GM12878 (cell line): ENCODE measurements at regions not wholly inside any gene's neighbourhood (a gene's known extent, or its start where the extent isn't known, plus 50 kb on each side); places are given as distances from the start of the nearest gene placed in this dataset.

Experiments
- CTCF ChIP-seq, 3 experiments: IDR thresholded peaks in 2 of 3; conservative IDR thresholded peaks in 1 of 3; 2 replicates each; pipeline ENCODE4 v1.5.1; 2011; ENCODE audit warnings: low read depth in 3 of 3, low read length in 3 of 3, mild to moderate bottlenecking in 3 of 3, control low read depth in 2 of 3, moderate library complexity in 2 of 3, inconsistent platforms in 1 of 3, mixed read lengths in 1 of 3; ENCODE audit not compliant: control insufficient read depth in 2 of 3, insufficient read depth in 1 of 3; ENCODE audit errors: extremely low read depth in 1 of 3
- FOS ChIP-seq: IDR thresholded peaks from 3 replicates; pipeline ENCODE4 v1.6.1; 2011; ENCODE audit warnings: borderline replicate concordance; ENCODE audit not compliant: insufficient read length; ENCODE audit errors: extremely low read depth
- FOXK2 ChIP-seq: fragments of 450-650 bp; IDR thresholded peaks from 2 replicates; pipeline ENCODE4 v1.6.1; 2017; ENCODE audit warnings: mild to moderate bottlenecking, moderate library complexity
- IRF3 ChIP-seq: fragments of 450-650 bp; IDR thresholded peaks from 2 replicates; pipeline ENCODE4 v1.6.1; 2014; ENCODE audit warnings: mild to moderate bottlenecking
- MXI1 ChIP-seq: fragments of 150-350 bp; IDR thresholded peaks from 2 replicates; pipeline ENCODE4 v1.6.1; 2011; ENCODE audit warnings: low read depth, mild to moderate bottlenecking, inconsistent platforms, low read length, improper control_type of control experiment
- NFIC ChIP-seq: IDR thresholded peaks from 2 replicates; pipeline ENCODE4 v1.6.1; 2012; ENCODE audit warnings: low read depth, mild to moderate bottlenecking, inconsistent platforms, low read length, moderate library complexity
- RCOR1 ChIP-seq: conservative IDR thresholded peaks from 2 replicates; pipeline ENCODE4 v1.6.1; 2012; ENCODE audit warnings: low read depth, low read length, improper control_type of control experiment
- SP1 ChIP-seq: IDR thresholded peaks from one replicate; pipeline ENCODE4 v1.6.1; 2011; ENCODE audit warnings: low read depth, low read length
- TCF7 ChIP-seq: IDR thresholded peaks from 2 replicates; pipeline ENCODE4 v1.6.1; 2014; ENCODE audit warnings: antibody characterized with exemption, borderline replicate concordance
- YY1 ChIP-seq: IDR thresholded peaks from 2 replicates; pipeline ENCODE4 v1.6.1; 2011; ENCODE audit warnings: low read depth, mild to moderate bottlenecking, low read length
- TF ChIP-seq, protein P1 (sequence below): fragments of 450-650 bp; IDR thresholded peaks from 2 replicates; pipeline ENCODE4 v1.6.1; 2016; ENCODE audit warnings: mild to moderate bottlenecking

- TF ChIP-seq SP1, result no peak
- no peak for TF ChIP-seq IRF3
- TF ChIP-seq, protein P1, sequence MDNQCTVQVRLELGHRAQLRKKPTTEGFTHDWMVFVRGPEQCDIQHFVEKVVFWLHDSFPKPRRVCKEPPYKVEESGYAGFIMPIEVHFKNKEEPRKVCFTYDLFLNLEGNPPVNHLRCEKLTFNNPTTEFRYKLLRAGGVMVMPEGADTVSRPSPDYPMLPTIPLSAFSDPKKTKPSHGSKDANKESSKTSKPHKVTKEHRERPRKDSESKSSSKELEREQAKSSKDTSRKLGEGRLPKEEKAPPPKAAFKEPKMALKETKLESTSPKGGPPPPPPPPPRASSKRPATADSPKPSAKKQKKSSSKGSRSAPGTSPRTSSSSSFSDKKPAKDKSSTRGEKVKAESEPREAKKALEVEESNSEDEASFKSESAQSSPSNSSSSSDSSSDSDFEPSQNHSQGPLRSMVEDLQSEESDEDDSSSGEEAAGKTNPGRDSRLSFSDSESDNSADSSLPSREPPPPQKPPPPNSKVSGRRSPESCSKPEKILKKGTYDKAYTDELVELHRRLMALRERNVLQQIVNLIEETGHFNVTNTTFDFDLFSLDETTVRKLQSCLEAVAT, result no peak
- no peak for TF ChIP-seq FOS
- TF ChIP-seq NFIC, result no peak
- no peak for TF ChIP-seq CTCF (IDR thresholded peaks at IDR 0.05 in 2 of 3, conservative IDR thresholded peaks at IDR 0.05 in 1 of 3; ENCODE audit: control insufficient read depth in 2 of 3, extremely low read depth in 1 of 3, insufficient read depth in 1 of 3, low read depth in 3 of 3, low read length in 3 of 3)
- no peak for TF ChIP-seq RCOR1
- no peak for TF ChIP-seq YY1
- TF ChIP-seq FOXK2, result no peak
- TF ChIP-seq TCF7, result no peak
- no peak for TF ChIP-seq MXI1
These were observed 173.1 kb downstream of the YTHDC2 start for GRCh38 chr5:113686599-113686998.
